HG03575 (cell line): ENCODE measurements at regions not wholly inside any gene's neighbourhood (a gene's known extent, or its start where the extent isn't known, plus 50 kb on each side); places are given as distances from the start of the nearest gene placed in this dataset.
A peak's percentile ranks its signal among the peaks of the same experiment; 100 is the strongest.

ENCODE experiments used
- ATAC-seq: cut with Tn5 transposase; IDR thresholded peaks from one replicate; pipeline ENCODE4 v1.9.1; 2021; ENCODE audit not compliant: unreplicated experiment, insufficient number of reproducible peaks, low FRiP score; ENCODE audit errors: extremely low read depth

GRCh38 chr17:72488555-72489271, 367.9 kb downstream of the SOX9 start:
- ATAC-seq, result no peak

GRCh38 chr17:72489272-72489641, 368.4 kb downstream of the SOX9 start:
- ATAC-seq, result no peak

GRCh38 chr17:72491102-72491501, 370.3 kb downstream of the SOX9 start:
- ATAC-seq, result no peak

- no peak for ATAC-seq
Measured at GRCh38 chr17:72492494-72492893, 371.7 kb downstream of the SOX9 start.

GRCh38 chr17:72492941-72493340, 372.1 kb downstream of the SOX9 start:
- ATAC-seq, result no peak

- no peak for ATAC-seq
Measured at GRCh38 chr17:72494566-72494965, 373.7 kb downstream of the SOX9 start.

- ATAC-seq, result no peak
Measured at GRCh38 chr17:72496461-72496860, 375.6 kb downstream of the SOX9 start.

GRCh38 chr17:72497915-72498314, 377.1 kb downstream of the SOX9 start:
- no peak for ATAC-seq

GRCh38 chr17:72498364-72499210, 377.8 kb downstream of the SOX9 start:
- no peak for ATAC-seq

- no peak for ATAC-seq
Measured at GRCh38 chr17:72501404-72502370, 380.9 kb downstream of the SOX9 start.

- no peak for ATAC-seq
Measured at GRCh38 chr17:72502371-72503341, 381.8 kb downstream of the SOX9 start.

GRCh38 chr17:72503556-72503955, 382.7 kb downstream of the SOX9 start:
- no peak for ATAC-seq

GRCh38 chr17:72504783-72505182, 384.0 kb downstream of the SOX9 start:
- no peak for ATAC-seq

- no peak for ATAC-seq
Measured at GRCh38 chr17:72506773-72507172, 386.0 kb downstream of the SOX9 start.

- no peak for ATAC-seq
Measured at GRCh38 chr17:72507370-72507769, 386.6 kb downstream of the SOX9 start.

GRCh38 chr17:72510351-72511016, 389.7 kb downstream of the SOX9 start:
- ATAC-seq, result peak; percentile 47

GRCh38 chr17:72511242-72511641, 390.4 kb downstream of the SOX9 start:
- no peak for ATAC-seq

- ATAC-seq, result no peak
Measured at GRCh38 chr17:72511874-72512273, 391.1 kb downstream of the SOX9 start.
